ENCODE measurements at regions not wholly inside any gene's neighbourhood (a gene's known extent, or its start where the extent isn't known, plus 50 kb on each side); places are given as distances from the start of the nearest gene placed in this dataset.
"Not testable (repeated sequence)": the region's sequence is repeated elsewhere in the genome, so short reads cannot be mapped to it uniquely, and the experiment has no call there.

DNA sequence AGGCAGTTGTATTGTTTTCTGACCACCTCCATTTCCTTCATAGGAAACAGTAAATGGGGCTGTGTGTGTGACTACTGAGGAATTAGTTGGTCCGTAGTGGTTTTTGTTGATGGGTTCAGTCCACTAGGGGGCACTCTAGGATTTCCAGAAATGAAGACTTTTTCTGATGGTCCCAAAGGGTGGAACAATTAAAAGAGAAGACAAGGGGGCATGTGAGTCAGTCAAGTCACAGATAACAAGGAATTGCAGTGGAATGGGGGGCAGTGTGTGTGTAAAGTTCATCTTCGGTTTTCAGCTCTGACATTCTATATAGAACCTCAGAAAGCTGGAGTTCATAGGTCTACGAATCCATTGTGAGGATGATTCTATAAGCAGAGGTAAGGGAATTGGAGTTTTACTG is 186.6 kb upstream of the OR4E1 start:
- no peaks in the 10 kb centered on the region for H3K36me3 ChIP-seq (ENCODE audit: control insufficient read depth in 4 of 4, insufficient read depth in 3 of 4, low read depth in 1 of 4, low read length in 3 of 4)
- 62% methylated on average over 3 of the region's 3 CpGs for WGBS
- TF ChIP-seq, protein P1, sequence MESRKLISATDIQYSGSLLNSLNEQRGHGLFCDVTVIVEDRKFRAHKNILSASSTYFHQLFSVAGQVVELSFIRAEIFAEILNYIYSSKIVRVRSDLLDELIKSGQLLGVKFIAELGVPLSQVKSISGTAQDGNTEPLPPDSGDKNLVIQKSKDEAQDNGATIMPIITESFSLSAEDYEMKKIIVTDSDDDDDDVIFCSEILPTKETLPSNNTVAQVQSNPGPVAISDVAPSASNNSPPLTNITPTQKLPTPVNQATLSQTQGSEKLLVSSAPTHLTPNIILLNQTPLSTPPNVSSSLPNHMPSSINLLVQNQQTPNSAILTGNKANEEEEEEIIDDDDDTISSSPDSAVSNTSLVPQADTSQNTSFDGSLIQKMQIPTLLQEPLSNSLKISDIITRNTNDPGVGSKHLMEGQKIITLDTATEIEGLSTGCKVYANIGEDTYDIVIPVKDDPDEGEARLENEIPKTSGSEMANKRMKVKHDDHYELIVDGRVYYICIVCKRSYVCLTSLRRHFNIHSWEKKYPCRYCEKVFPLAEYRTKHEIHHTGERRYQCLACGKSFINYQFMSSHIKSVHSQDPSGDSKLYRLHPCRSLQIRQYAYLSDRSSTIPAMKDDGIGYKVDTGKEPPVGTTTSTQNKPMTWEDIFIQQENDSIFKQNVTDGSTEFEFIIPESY (IDR thresholded peaks at IDR 0.05), result no peak
- no peak for TF ChIP-seq SP1 (IDR thresholded peaks at IDR 0.05)
- TF ChIP-seq, protein P2, sequence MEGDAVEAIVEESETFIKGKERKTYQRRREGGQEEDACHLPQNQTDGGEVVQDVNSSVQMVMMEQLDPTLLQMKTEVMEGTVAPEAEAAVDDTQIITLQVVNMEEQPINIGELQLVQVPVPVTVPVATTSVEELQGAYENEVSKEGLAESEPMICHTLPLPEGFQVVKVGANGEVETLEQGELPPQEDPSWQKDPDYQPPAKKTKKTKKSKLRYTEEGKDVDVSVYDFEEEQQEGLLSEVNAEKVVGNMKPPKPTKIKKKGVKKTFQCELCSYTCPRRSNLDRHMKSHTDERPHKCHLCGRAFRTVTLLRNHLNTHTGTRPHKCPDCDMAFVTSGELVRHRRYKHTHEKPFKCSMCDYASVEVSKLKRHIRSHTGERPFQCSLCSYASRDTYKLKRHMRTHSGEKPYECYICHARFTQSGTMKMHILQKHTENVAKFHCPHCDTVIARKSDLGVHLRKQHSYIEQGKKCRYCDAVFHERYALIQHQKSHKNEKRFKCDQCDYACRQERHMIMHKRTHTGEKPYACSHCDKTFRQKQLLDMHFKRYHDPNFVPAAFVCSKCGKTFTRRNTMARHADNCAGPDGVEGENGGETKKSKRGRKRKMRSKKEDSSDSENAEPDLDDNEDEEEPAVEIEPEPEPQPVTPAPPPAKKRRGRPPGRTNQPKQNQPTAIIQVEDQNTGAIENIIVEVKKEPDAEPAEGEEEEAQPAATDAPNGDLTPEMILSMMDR (IDR thresholded peaks at IDR 0.05; ENCODE audit: low read depth, low read length, missing input control), result peak; percentile 6
- H3K9me3 ChIP-seq (ENCODE audit: control insufficient read depth in 4 of 4, low read length in 3 of 4), result no peaks in the 10 kb centered on the region
- H3K4me3 ChIP-seq (ENCODE audit: low read depth in 1 of 3, low read length in 3 of 3), result no peak overlapping the region
- H3K4me1 ChIP-seq (ENCODE audit: control insufficient read depth in 4 of 4, insufficient read depth in 4 of 4, low read length in 3 of 4), result no peaks in the 10 kb centered on the region
- H3K27me3 ChIP-seq (ENCODE audit: control insufficient read depth in 4 of 4, insufficient read depth in 4 of 4, low read length in 3 of 4), result peaks cover 0 to 4% (median 1%) of the 10 kb centered on the region in 4 donors
- H3K9ac ChIP-seq (ENCODE audit: low read depth in 1 of 2, low read length in 2 of 2), result no peak overlapping the region
- H3K27ac ChIP-seq (ENCODE audit: low read depth in 1 of 2, low read length in 2 of 2), result no peak overlapping the region
- no peak for DNase-seq (ENCODE audit: low spot score)

GRCh38 chr14:21852775-21853174 is 179.2 kb upstream of the OR4E1 start:
- WGBS, result 71% methylated on average over 3 of the region's 3 CpGs
- no peak for DNase-seq (ENCODE audit: low spot score)
- Histone ChIP-seq H3K36me3 (ENCODE audit: control insufficient read depth in 4 of 4, insufficient read depth in 3 of 4, low read depth in 1 of 4, low read length in 3 of 4) (no peaks in the 10 kb centered on the region), H3K9me3 (ENCODE audit: control insufficient read depth in 4 of 4, low read length in 3 of 4) (no peaks in the 10 kb centered on the region), H3K27ac (ENCODE audit: low read depth in 1 of 2, low read length in 2 of 2) (no peak overlapping the region), H3K27me3 (ENCODE audit: control insufficient read depth in 4 of 4, insufficient read depth in 4 of 4, low read length in 3 of 4) (no peaks in the 10 kb centered on the region), H3K9ac (ENCODE audit: low read depth in 1 of 2, low read length in 2 of 2) (no peak overlapping the region), H3K4me1 (ENCODE audit: control insufficient read depth in 4 of 4, insufficient read depth in 4 of 4, low read length in 3 of 4) (no peaks in the 10 kb centered on the region), H3K4me3 (ENCODE audit: low read depth in 1 of 3, low read length in 3 of 3) (no peak overlapping the region)
- TF ChIP-seq GABPA (IDR thresholded peaks at IDR 0.05 in 1 of 2, conservative IDR thresholded peaks at IDR 0.05 in 1 of 2), result no peak
- no peak for TF ChIP-seq MAX (IDR thresholded peaks at IDR 0.05)
- TF ChIP-seq FOXA1 (IDR thresholded peaks at IDR 0.05), result no peak
- TF ChIP-seq YY1 (IDR thresholded peaks at IDR 0.05), result no peak
- no peak for TF ChIP-seq EGR1 (IDR thresholded peaks at IDR 0.05; ENCODE audit: low read depth in 2 of 2)

GRCh38 chr14:21852061-21852664 is 178.5 kb upstream of the OR4E1 start:
- Histone ChIP-seq H3K4me3 (ENCODE audit: low read depth in 1 of 3, low read length in 3 of 3) (no peak overlapping the region), H3K27ac (ENCODE audit: low read depth in 1 of 2, low read length in 2 of 2) (no peak overlapping the region), H3K9me3 (ENCODE audit: control insufficient read depth in 4 of 4, low read length in 3 of 4) (no peaks in the 10 kb centered on the region), H3K9ac (ENCODE audit: low read depth in 1 of 2, low read length in 2 of 2) (no peak overlapping the region), H3K36me3 (ENCODE audit: control insufficient read depth in 4 of 4, insufficient read depth in 3 of 4, low read depth in 1 of 4, low read length in 3 of 4) (no peaks in the 10 kb centered on the region), H3K27me3 (ENCODE audit: control insufficient read depth in 4 of 4, insufficient read depth in 4 of 4, low read length in 3 of 4) (no peaks in the 10 kb centered on the region), H3K4me1 (ENCODE audit: control insufficient read depth in 4 of 4, insufficient read depth in 4 of 4, low read length in 3 of 4) (no peaks in the 10 kb centered on the region)
- DNase-seq (ENCODE audit: low spot score), result peak; percentile 52
- TF ChIP-seq RAD21 (IDR thresholded peaks at IDR 0.05), result peak in 1 of 2 donors; percentile 11
- no peak for TF ChIP-seq HNF4G (IDR thresholded peaks at IDR 0.05)
- TF ChIP-seq TAF1 (conservative IDR thresholded peaks at IDR 0.05), result no peak
- TF ChIP-seq, protein P2 (IDR thresholded peaks at IDR 0.05; ENCODE audit: low read depth, low read length, missing input control), result peak; percentile 44
- 10% methylated on average over 4 of the region's 4 CpGs for WGBS

DNA sequence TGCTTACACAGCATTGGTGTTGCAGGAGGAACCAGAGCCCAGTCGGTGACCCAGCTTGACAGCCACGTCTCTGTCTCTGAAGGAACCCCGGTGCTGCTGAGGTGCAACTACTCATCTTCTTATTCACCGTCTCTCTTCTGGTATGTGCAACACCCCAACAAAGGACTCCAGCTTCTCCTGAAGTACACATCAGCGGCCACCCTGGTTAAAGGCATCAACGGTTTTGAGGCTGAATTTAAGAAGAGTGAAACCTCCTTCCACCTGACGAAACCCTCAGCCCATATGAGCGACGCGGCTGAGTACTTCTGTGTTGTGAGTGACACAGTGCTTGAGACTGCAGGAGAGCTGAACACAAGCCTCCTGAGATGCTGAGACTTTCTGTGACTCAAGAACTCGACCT is 173.3 kb upstream of the OR4E1 start:
- H3K9ac ChIP-seq (ENCODE audit: low read depth in 1 of 2, low read length in 2 of 2); H3K9me3 ChIP-seq (ENCODE audit: control insufficient read depth in 4 of 4, low read length in 3 of 4); H3K36me3 ChIP-seq (ENCODE audit: control insufficient read depth in 4 of 4, insufficient read depth in 3 of 4, low read depth in 1 of 4, low read length in 3 of 4); H3K27me3 ChIP-seq (ENCODE audit: control insufficient read depth in 4 of 4, insufficient read depth in 4 of 4, low read length in 3 of 4); DNase-seq (ENCODE audit: low spot score); H3K4me1 ChIP-seq (ENCODE audit: control insufficient read depth in 4 of 4, insufficient read depth in 4 of 4, low read length in 3 of 4); H3K27ac ChIP-seq (ENCODE audit: low read depth in 1 of 2, low read length in 2 of 2); H3K4me3 ChIP-seq (ENCODE audit: low read depth in 1 of 3, low read length in 3 of 3): not testable (repeated sequence)
- 57% methylated on average over 11 of the region's 11 CpGs for whole genome bisulfite sequencing

Measured in liver (tissue), 8 donors.